ENCODE measurements at regions not wholly inside any gene's neighbourhood (a gene's known extent, or its start where the extent isn't known, plus 50 kb on each side); places are given as distances from the start of the nearest gene placed in this dataset.

DNA sequence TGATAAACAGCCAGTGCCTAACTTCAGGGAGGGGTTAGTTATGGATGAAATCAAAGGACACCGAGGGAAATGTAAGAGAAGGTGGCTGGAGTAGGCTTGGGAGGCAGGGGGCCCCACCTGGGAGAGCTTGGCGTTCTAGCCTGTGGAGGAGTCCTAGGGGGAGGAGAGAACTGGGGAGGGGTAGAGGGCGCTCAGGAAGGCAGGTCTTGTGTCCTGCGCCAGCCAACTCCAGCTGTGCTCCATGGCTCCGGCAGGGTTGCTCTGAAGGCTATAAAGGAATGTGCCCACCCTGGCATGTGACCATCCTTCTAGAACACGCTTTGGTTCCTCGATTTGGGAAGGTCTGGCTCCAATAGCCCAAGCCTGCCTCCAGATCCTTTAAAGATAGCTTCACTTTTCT, 96.3 kb downstream of the SEC61G start:
- Histone ChIP-seq H3K4me3 (replicated peaks; ENCODE audit: insufficient read depth, low read length) (no peak overlapping the region), H3K27me3 (ENCODE audit: insufficient read depth, poor library complexity, severe bottlenecking) (peaks cover 10% of the 10 kb centered on the region), H3K27ac (replicated peaks) (no peak overlapping the region)
- TF ChIP-seq, protein P1, sequence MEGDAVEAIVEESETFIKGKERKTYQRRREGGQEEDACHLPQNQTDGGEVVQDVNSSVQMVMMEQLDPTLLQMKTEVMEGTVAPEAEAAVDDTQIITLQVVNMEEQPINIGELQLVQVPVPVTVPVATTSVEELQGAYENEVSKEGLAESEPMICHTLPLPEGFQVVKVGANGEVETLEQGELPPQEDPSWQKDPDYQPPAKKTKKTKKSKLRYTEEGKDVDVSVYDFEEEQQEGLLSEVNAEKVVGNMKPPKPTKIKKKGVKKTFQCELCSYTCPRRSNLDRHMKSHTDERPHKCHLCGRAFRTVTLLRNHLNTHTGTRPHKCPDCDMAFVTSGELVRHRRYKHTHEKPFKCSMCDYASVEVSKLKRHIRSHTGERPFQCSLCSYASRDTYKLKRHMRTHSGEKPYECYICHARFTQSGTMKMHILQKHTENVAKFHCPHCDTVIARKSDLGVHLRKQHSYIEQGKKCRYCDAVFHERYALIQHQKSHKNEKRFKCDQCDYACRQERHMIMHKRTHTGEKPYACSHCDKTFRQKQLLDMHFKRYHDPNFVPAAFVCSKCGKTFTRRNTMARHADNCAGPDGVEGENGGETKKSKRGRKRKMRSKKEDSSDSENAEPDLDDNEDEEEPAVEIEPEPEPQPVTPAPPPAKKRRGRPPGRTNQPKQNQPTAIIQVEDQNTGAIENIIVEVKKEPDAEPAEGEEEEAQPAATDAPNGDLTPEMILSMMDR (IDR thresholded peaks at IDR 0.05; ENCODE audit: insufficient read depth, low read length): no peak
- TF ChIP-seq, protein P2, sequence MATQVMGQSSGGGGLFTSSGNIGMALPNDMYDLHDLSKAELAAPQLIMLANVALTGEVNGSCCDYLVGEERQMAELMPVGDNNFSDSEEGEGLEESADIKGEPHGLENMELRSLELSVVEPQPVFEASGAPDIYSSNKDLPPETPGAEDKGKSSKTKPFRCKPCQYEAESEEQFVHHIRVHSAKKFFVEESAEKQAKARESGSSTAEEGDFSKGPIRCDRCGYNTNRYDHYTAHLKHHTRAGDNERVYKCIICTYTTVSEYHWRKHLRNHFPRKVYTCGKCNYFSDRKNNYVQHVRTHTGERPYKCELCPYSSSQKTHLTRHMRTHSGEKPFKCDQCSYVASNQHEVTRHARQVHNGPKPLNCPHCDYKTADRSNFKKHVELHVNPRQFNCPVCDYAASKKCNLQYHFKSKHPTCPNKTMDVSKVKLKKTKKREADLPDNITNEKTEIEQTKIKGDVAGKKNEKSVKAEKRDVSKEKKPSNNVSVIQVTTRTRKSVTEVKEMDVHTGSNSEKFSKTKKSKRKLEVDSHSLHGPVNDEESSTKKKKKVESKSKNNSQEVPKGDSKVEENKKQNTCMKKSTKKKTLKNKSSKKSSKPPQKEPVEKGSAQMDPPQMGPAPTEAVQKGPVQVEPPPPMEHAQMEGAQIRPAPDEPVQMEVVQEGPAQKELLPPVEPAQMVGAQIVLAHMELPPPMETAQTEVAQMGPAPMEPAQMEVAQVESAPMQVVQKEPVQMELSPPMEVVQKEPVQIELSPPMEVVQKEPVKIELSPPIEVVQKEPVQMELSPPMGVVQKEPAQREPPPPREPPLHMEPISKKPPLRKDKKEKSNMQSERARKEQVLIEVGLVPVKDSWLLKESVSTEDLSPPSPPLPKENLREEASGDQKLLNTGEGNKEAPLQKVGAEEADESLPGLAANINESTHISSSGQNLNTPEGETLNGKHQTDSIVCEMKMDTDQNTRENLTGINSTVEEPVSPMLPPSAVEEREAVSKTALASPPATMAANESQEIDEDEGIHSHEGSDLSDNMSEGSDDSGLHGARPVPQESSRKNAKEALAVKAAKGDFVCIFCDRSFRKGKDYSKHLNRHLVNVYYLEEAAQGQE (IDR thresholded peaks at IDR 0.05; ENCODE audit: insufficient replicate concordance, low read depth): no peak
- TF ChIP-seq POLR2AphosphoS5 (IDR thresholded peaks at IDR 0.05; ENCODE audit: low read depth) (no peak), GABPA (IDR thresholded peaks at IDR 0.05; ENCODE audit: low read depth) (no peak), SPI1 (IDR thresholded peaks at IDR 0.05; ENCODE audit: borderline replicate concordance, low read depth) (no peak)
- DNase-seq (ENCODE audit: low read depth in 1 of 2, low spot score in 1 of 2): no peak

DNA sequence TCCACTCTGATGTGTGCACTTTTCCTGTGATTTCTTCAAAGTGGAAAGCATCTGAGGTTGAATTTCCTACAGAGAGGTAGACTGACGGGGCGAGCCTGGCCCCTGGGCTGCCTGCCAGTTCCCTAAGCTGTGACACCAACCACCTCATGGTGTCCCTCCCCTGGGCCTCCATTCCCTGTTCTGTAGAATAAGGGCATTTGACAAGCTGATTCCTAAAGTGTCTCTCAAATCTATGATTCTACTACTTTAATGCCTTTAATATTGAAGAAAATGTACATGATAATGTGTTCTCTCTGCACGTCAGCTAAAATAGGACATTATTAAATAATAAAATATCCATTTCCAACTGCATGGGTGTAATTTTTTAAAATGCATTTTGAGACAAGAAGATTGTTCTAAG, 105.1 kb downstream of the SEC61G start:
- DNase-seq (ENCODE audit: low read depth in 1 of 2, low spot score in 1 of 2): no peak
- TF ChIP-seq SPI1 (IDR thresholded peaks at IDR 0.05; ENCODE audit: borderline replicate concordance, low read depth): no peak
- no peak for TF ChIP-seq POLR2AphosphoS5 (IDR thresholded peaks at IDR 0.05; ENCODE audit: low read depth)
- TF ChIP-seq GABPA (IDR thresholded peaks at IDR 0.05; ENCODE audit: low read depth): no peak
- TF ChIP-seq, protein P2 (IDR thresholded peaks at IDR 0.05; ENCODE audit: insufficient replicate concordance, low read depth): no peak
- TF ChIP-seq, protein P1 (IDR thresholded peaks at IDR 0.05; ENCODE audit: insufficient read depth, low read length): no peak
- H3K27ac ChIP-seq (replicated peaks): no peak overlapping the region
- no peaks in the 10 kb centered on the region for H3K27me3 ChIP-seq (ENCODE audit: insufficient read depth, poor library complexity, severe bottlenecking)
- H3K4me3 ChIP-seq (replicated peaks; ENCODE audit: insufficient read depth, low read length): no peak overlapping the region

DNA sequence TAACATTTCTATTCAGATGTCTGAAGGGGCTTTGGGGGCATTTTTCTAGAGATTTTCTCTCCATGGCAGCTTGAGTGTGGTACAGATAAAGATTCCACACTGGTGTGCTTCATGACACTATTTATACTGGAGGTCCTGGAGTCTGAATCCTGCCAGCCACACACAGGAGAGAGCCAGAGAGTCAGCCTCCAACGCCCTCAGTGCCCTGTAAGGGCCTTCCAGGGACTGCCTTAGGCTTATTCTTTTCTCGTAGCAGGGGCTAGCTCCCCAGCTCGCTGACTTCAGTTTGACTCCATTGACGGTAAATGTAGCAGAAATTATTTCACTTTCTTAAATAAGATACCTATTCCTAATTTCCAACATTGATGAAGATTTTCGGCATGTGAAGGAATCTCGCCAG, 100.9 kb downstream of the VSTM2A start:
- H3K27me3 ChIP-seq (ENCODE audit: insufficient read depth, poor library complexity, severe bottlenecking): no peaks in the 10 kb centered on the region
- no peak overlapping the region for H3K27ac ChIP-seq (replicated peaks)
- TF ChIP-seq POLR2AphosphoS5 (IDR thresholded peaks at IDR 0.05; ENCODE audit: low read depth) (no peak), GABPA (IDR thresholded peaks at IDR 0.05; ENCODE audit: low read depth) (no peak), SPI1 (IDR thresholded peaks at IDR 0.05; ENCODE audit: borderline replicate concordance, low read depth) (no peak)
- TF ChIP-seq, protein P1 (IDR thresholded peaks at IDR 0.05; ENCODE audit: insufficient read depth, low read length): no peak
- TF ChIP-seq, protein P2 (IDR thresholded peaks at IDR 0.05; ENCODE audit: insufficient replicate concordance, low read depth): no peak
- no peak for DNase-seq (ENCODE audit: low read depth in 1 of 2, low spot score in 1 of 2)
- H3K4me3 ChIP-seq (replicated peaks; ENCODE audit: insufficient read depth, low read length): no peak overlapping the region

All from HL-60 (cell line).